ENCODE measurements at regions not wholly inside any gene's neighbourhood (a gene's known extent, or its start where the extent isn't known, plus 50 kb on each side); places are given as distances from the start of the nearest gene placed in this dataset.
A peak's percentile ranks its signal among the peaks of the same experiment; 100 is the strongest.

- H3K27ac ChIP-seq: no peak overlapping the region
- ATAC-seq (no peak), DNase-seq (no peak)
- TF ChIP-seq CTCF (IDR thresholded peaks at IDR 0.05 in 4 of 5, conservative IDR thresholded peaks at IDR 0.05 in 1 of 5) (no peak), POLR2A (IDR thresholded peaks at IDR 0.05) (no peak)
- no peaks in the 10 kb centered on the region for H3K9me3 ChIP-seq
- no peak overlapping the region for H3K4me3 ChIP-seq
- H3K36me3 ChIP-seq: no peaks in the 10 kb centered on the region
- no peaks in the 10 kb centered on the region for H3K27me3 ChIP-seq
- H3K4me1 ChIP-seq: peaks cover 0 to 14% of the 10 kb centered on the region in 2 donors
- intact Hi-C loops (cut with DNase I; ENCODE audit: low total_unique reads) (no loop called here), in situ Hi-C loops (cut with MboI; ENCODE audit: low sequenced_read_pairs in 4 of 4) (no loop called here)
These were observed 347.6 kb upstream of the RUNX1 start for GRCh38 chr21:35396655-35397054.

GRCh38 chr21:35395728-35396127 is 346.6 kb upstream of the RUNX1 start:
- no peak for DNase-seq
- in situ Hi-C loops (cut with MboI; ENCODE audit: low sequenced_read_pairs in 4 of 4): no loop called here
- peaks cover 0 to 14% of the 10 kb centered on the region in 2 donors for H3K4me1 ChIP-seq
- TF ChIP-seq CTCF (IDR thresholded peaks at IDR 0.05 in 4 of 5, conservative IDR thresholded peaks at IDR 0.05 in 1 of 5): no peak
- no peak for TF ChIP-seq POLR2A (IDR thresholded peaks at IDR 0.05)
- intact Hi-C loops (cut with DNase I; ENCODE audit: low total_unique reads): no loop called here
- H3K36me3 ChIP-seq: no peaks in the 10 kb centered on the region
- no peaks in the 10 kb centered on the region for H3K9me3 ChIP-seq
- no peaks in the 10 kb centered on the region for H3K27me3 ChIP-seq
- no peak for ATAC-seq
- H3K4me3 ChIP-seq: no peak overlapping the region
- no peak overlapping the region for H3K27ac ChIP-seq

- DNase-seq: no peak
- no peaks in the 10 kb centered on the region for H3K9me3 ChIP-seq
- no peaks in the 10 kb centered on the region for H3K36me3 ChIP-seq
- no peaks in the 10 kb centered on the region for H3K27me3 ChIP-seq
- no peak overlapping the region for H3K4me3 ChIP-seq
- in situ Hi-C loops (cut with MboI; ENCODE audit: low sequenced_read_pairs in 4 of 4) (no loop called here), intact Hi-C loops (cut with DNase I; ENCODE audit: low total_unique reads) (no loop called here)
- no peak for TF ChIP-seq POLR2A (IDR thresholded peaks at IDR 0.05)
- TF ChIP-seq CTCF (IDR thresholded peaks at IDR 0.05 in 4 of 5, conservative IDR thresholded peaks at IDR 0.05 in 1 of 5): no peak
- no peak overlapping the region for H3K27ac ChIP-seq
- no peak for ATAC-seq
- peaks cover 4 to 12% of the 10 kb centered on the region in 2 donors for H3K4me1 ChIP-seq
These were observed 345.7 kb upstream of the RUNX1 start for GRCh38 chr21:35394634-35395369.

- H3K4me1 ChIP-seq: peaks cover 4 to 5% of the 10 kb centered on the region in 2 donors
- DNase-seq (peak in 1 of 2 donors; percentile 16), ATAC-seq (no peak)
- in situ Hi-C loops (cut with MboI; ENCODE audit: low sequenced_read_pairs in 4 of 4): no loop called here
- H3K36me3 ChIP-seq: no peaks in the 10 kb centered on the region
- intact Hi-C loops (cut with DNase I; ENCODE audit: low total_unique reads): no loop called here
- H3K27ac ChIP-seq: no peak overlapping the region
- no peak overlapping the region for H3K4me3 ChIP-seq
- no peaks in the 10 kb centered on the region for H3K9me3 ChIP-seq
- no peak for TF ChIP-seq POLR2A (IDR thresholded peaks at IDR 0.05)
- TF ChIP-seq CTCF (IDR thresholded peaks at IDR 0.05 in 4 of 5, conservative IDR thresholded peaks at IDR 0.05 in 1 of 5): no peak
- H3K27me3 ChIP-seq: no peaks in the 10 kb centered on the region
These were observed 344.9 kb upstream of the RUNX1 start for GRCh38 chr21:35394049-35394448.
